Brain microvascular endothelial cell (primary cell): ENCODE measurements at regions not wholly inside any gene's neighbourhood (a gene's known extent, or its start where the extent isn't known, plus 50 kb on each side); places are given as distances from the start of the nearest gene placed in this dataset.

Source experiments
- DNase-seq: peaks from one replicate; pipeline ENCODE4 v3.0.0-alpha.2; 2020
- H3K27ac ChIP-seq: fragments of 250-450 bp; sonication (Bioruptor Pico); 2 replicates; pipeline ENCODE4 v1.5.1; 2020; ENCODE audit warnings: mild to moderate bottlenecking, moderate library complexity
- H3K27me3 ChIP-seq: fragments of 250-450 bp; sonication (Bioruptor Pico); replicated peaks from 2 replicates; pipeline ENCODE4 v1.5.1; 2020; ENCODE audit warnings: mild to moderate bottlenecking
- H3K36me3 ChIP-seq: fragments of 250-450 bp; sonication (Bioruptor Pico); replicated peaks from 2 replicates; pipeline ENCODE4 v1.5.1; 2020; ENCODE audit warnings: mild to moderate bottlenecking
- H3K4me3 ChIP-seq: 2 replicates; pipeline ENCODE4 v1.5.1; 2011; ENCODE audit warnings: low read depth, mild to moderate bottlenecking, control low read depth, low read length, moderate library complexity
- in situ Hi-C: cut with HindIII; loops from 2 replicates; pipeline ENCODE4 v1.10.0; 2017; ENCODE audit warnings: low sequenced_read_pairs, low pct_ligation_motif_present
- TF ChIP-seq, protein P1 (sequence below): IDR thresholded peaks from 2 replicates; pipeline ENCODE4 v1.5.1; 2011; ENCODE audit warnings: low read depth, mild to moderate bottlenecking, moderate library complexity, low read length, control low read depth, inconsistent platforms; ENCODE audit errors: missing control alignments

DNA sequence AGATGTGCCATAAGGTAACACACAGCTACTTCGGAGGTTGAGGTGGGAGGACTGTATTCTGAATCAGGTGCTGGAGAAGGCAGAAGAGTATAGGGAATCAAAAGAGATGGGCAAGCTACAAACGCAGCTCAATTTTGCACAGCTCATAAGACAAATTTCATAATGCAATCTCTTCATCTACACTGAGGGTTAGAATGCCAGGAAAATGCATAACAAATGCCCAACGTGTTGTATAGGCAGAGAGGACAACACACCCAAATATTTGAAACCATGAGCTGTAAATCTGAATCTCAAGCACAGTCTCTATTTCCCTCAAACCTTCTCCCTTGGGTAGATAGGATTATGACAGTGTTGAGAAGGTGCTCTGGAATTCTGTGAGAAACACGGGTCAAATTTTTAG, 263.1 kb upstream of the FOXN3 start:
- H3K36me3 ChIP-seq, result no peaks in the 10 kb centered on the region
- no peak for DNase-seq
- no peak overlapping the region for H3K4me3 ChIP-seq
- H3K27me3 ChIP-seq, result no peaks in the 10 kb centered on the region
- TF ChIP-seq, protein P1, sequence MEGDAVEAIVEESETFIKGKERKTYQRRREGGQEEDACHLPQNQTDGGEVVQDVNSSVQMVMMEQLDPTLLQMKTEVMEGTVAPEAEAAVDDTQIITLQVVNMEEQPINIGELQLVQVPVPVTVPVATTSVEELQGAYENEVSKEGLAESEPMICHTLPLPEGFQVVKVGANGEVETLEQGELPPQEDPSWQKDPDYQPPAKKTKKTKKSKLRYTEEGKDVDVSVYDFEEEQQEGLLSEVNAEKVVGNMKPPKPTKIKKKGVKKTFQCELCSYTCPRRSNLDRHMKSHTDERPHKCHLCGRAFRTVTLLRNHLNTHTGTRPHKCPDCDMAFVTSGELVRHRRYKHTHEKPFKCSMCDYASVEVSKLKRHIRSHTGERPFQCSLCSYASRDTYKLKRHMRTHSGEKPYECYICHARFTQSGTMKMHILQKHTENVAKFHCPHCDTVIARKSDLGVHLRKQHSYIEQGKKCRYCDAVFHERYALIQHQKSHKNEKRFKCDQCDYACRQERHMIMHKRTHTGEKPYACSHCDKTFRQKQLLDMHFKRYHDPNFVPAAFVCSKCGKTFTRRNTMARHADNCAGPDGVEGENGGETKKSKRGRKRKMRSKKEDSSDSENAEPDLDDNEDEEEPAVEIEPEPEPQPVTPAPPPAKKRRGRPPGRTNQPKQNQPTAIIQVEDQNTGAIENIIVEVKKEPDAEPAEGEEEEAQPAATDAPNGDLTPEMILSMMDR, result no peak
- H3K27ac ChIP-seq, result no peak overlapping the region
- in situ Hi-C loops, result no loop called here

DNA sequence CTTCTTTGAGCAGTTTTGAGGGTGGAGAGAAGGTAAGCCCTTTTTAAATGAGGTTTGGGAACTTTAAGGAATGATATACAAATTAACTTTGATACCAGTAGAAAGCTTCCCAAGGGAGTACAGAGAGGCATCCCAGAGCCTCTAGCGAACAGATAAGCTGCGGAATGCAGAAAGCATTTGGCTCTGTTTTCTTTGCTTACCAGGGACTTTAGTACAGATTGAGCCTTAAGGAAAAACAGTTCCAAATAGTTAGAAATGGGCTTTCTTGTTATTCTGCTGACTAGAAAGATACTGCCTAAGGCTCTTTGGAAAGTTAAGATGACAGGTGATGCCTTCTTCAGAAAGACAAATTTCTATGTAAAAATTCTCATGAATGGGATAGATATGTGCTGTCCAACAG, 261.7 kb upstream of the FOXN3 start:
- Histone ChIP-seq H3K27me3 (no peaks in the 10 kb centered on the region), H3K36me3 (no peaks in the 10 kb centered on the region), H3K4me3 (no peak overlapping the region), H3K27ac (no peak overlapping the region)
- DNase-seq, result peak; percentile 37
- in situ Hi-C loops, result no loop called here
- TF ChIP-seq, protein P1, result no peak

- Histone ChIP-seq H3K36me3 (no peaks in the 10 kb centered on the region), H3K4me3 (no peak overlapping the region), H3K27me3 (no peaks in the 10 kb centered on the region), H3K27ac (no peak overlapping the region)
- in situ Hi-C loops, result no loop called here
- TF ChIP-seq, protein P1, result no peak
- no peak for DNase-seq
Measured at GRCh38 chr14:89675590-89675989, 258.6 kb upstream of the FOXN3 start.

- Histone ChIP-seq H3K27me3 (no peaks in the 10 kb centered on the region), H3K4me3 (no peak overlapping the region), H3K36me3 (no peaks in the 10 kb centered on the region), H3K27ac (no peak overlapping the region)
- DNase-seq, result no peak
- in situ Hi-C loops, result no loop called here
- TF ChIP-seq, protein P1, result no peak
Measured at GRCh38 chr14:89674936-89675335, 257.9 kb upstream of the FOXN3 start.

- Histone ChIP-seq H3K36me3 (no peaks in the 10 kb centered on the region), H3K27me3 (no peaks in the 10 kb centered on the region), H3K27ac (no peak overlapping the region), H3K4me3 (no peak overlapping the region)
- TF ChIP-seq, protein P1, result no peak
- no peak for DNase-seq
- in situ Hi-C loops, result no loop called here
Measured at GRCh38 chr14:89674240-89674639, 257.2 kb upstream of the FOXN3 start.

DNA sequence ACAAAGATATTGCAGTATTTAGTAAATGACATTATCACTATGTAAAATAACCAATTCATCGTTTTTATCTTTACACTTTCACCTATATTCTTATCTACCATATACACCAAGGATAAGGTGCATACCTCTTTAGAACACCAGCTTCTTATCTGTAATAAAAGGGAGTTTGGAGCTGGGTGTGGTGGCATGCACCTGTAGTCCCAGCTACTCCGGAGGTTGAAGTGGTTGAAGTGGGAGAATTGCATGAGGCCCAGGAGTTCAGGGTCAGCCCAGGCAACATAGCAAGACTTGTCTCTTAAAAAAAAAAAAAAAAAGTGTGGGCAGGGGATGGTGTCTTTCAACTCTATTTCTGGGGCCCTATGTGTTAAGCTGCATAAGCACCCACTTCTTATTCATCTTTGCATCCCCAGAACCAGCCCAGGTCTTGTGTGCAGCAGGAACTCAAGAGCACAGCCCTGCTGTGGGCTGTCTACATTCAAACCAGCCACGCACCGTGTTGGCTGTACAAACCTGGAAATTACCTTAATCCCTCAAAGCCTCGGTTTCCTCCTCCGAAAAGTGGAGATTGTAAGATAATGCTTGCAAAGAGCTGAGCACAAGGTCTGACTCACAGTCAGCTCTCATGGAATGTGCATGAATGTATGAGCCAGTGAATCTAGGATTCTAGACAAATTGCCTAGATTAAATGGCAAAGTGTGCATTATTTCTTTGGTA, 256.6 kb upstream of the FOXN3 start:
- TF ChIP-seq, protein P1, result no peak
- no peaks in the 10 kb centered on the region for H3K27me3 ChIP-seq
- DNase-seq, result peak; percentile 45
- in situ Hi-C loops, result no loop called here
- H3K27ac ChIP-seq, result no peak overlapping the region
- no peak overlapping the region for H3K4me3 ChIP-seq
- no peaks in the 10 kb centered on the region for H3K36me3 ChIP-seq
